Endothelial cell (in vitro differentiated cells): ENCODE measurements at regions not wholly inside any gene's neighbourhood (a gene's known extent, or its start where the extent isn't known, plus 50 kb on each side); places are given as distances from the start of the nearest gene placed in this dataset.

Experiments
- DNase-seq: peaks from one replicate; pipeline ENCODE4 v3.0.0; 2021; ENCODE audit warnings: low spot score
- H3K27ac Mint-ChIP-seq: one replicate; pipeline ENCODE4 v1.8.0; 2021; ENCODE audit warnings: mixed read lengths, inconsistent platforms; ENCODE audit not compliant: unreplicated experiment
- H3K27me3 Mint-ChIP-seq: one replicate; pipeline ENCODE4 v1.8.0; 2021; ENCODE audit warnings: mild to moderate bottlenecking, moderate library complexity, mixed read lengths, inconsistent platforms; ENCODE audit not compliant: unreplicated experiment
- H3K36me3 Mint-ChIP-seq: one replicate; pipeline ENCODE4 v1.8.0; 2021; ENCODE audit warnings: mild to moderate bottlenecking, low read depth, mixed read lengths, inconsistent platforms; ENCODE audit not compliant: unreplicated experiment
- H3K4me1 Mint-ChIP-seq: one replicate; pipeline ENCODE4 v1.8.0; 2021; ENCODE audit warnings: mild to moderate bottlenecking, mixed read lengths, inconsistent platforms; ENCODE audit not compliant: unreplicated experiment
- H3K4me3 Mint-ChIP-seq: one replicate; pipeline ENCODE4 v1.8.0; 2021; ENCODE audit warnings: mild to moderate bottlenecking, mixed read lengths, inconsistent platforms; ENCODE audit not compliant: unreplicated experiment
- H3K9me3 Mint-ChIP-seq: one replicate; pipeline ENCODE4 v1.8.0; 2021; ENCODE audit warnings: mixed read lengths, inconsistent platforms; ENCODE audit not compliant: unreplicated experiment
- TF ChIP-seq, protein P1 (sequence below): fragments of 200-600 bp; sonication (generic); IDR thresholded peaks from one replicate; pipeline ENCODE4 v1.5.0; 2021; ENCODE audit warnings: antibody characterized with exemption; ENCODE audit not compliant: unreplicated experiment

DNA sequence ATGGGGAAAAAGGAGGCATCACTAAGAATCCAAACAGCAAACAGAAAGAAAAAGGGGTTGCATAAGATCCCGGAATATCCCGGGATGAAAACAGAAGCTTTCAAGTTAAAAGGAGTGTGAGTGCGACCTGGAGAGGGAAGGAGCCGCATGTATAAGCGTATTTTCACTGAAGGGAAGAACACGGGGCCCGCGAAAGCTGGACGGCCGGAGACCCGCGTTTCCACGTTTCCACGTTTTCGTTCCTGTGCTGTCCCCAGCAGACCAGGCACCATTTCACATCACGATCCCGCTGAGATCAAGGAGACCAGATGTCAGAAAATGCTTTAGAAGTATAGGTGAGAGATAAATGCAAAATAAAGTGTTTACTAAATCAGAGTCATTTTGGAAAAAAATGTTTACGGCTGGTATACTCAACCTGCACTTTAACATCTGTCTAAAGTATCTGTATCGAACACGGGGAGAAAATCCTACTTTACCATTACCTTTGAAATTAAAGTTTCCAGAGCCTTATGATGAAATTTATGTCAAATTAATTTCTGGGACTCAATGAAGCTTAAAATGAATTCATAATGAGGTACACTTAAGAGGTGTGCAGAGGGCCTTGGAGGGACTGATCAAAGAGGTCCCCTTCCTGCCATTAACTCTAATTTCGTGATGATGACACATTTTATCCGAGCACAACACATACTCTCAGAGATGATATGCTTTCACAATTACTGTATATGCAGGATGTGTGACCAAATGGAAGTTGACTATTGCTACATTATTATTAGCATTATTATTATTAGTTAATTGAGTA lies 71.0 kb upstream of the SALL3 start:
- TF ChIP-seq, protein P1, sequence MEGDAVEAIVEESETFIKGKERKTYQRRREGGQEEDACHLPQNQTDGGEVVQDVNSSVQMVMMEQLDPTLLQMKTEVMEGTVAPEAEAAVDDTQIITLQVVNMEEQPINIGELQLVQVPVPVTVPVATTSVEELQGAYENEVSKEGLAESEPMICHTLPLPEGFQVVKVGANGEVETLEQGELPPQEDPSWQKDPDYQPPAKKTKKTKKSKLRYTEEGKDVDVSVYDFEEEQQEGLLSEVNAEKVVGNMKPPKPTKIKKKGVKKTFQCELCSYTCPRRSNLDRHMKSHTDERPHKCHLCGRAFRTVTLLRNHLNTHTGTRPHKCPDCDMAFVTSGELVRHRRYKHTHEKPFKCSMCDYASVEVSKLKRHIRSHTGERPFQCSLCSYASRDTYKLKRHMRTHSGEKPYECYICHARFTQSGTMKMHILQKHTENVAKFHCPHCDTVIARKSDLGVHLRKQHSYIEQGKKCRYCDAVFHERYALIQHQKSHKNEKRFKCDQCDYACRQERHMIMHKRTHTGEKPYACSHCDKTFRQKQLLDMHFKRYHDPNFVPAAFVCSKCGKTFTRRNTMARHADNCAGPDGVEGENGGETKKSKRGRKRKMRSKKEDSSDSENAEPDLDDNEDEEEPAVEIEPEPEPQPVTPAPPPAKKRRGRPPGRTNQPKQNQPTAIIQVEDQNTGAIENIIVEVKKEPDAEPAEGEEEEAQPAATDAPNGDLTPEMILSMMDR, result no peak
- Mint-ChIP-seq H3K4me1 (no peaks in the 10 kb centered on the region), H3K4me3 (no peak overlapping the region), H3K27ac (no peak overlapping the region), H3K9me3 (peaks cover 27% of the 10 kb centered on the region), H3K36me3 (peaks cover 8% of the 10 kb centered on the region), H3K27me3 (no peaks in the 10 kb centered on the region)
- DNase-seq, result no peak

DNA sequence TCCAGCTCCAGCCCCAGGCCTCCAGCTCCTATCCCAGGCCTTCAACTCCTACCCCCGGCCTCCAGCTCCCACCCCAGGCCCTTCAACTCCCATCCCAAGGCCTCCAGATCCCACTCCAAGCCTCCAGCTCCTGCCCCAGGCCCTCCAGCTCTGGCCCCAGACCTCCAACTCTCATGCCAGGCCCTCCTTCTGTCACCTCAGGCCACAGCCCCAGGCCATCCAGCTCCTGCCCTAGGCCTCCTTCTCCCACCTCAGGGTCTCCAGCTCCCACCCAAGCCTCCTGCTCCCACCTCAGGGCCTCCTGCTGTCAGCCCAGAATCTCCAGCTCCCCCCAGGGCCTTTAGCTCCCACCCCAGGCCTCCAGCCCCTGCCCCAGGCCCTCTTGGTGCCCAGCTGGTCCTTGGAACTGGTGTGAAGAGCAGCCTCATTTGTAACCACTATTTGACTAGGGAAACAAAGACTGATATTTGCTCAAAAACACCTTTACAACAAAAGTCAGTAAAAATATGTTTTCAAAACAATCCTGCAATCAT lies 67.8 kb upstream of the SALL3 start:
- Mint-ChIP-seq H3K27ac (no peak overlapping the region), H3K4me3 (no peak overlapping the region)
- DNase-seq, result no peak

GRCh38 chr18:78912336-78912735 lies 67.3 kb upstream of the SALL3 start:
- Mint-ChIP-seq H3K27ac (no peak overlapping the region), H3K36me3 (peaks cover 11% of the 10 kb centered on the region), H3K4me3 (no peak overlapping the region), H3K4me1 (no peaks in the 10 kb centered on the region), H3K27me3 (peaks cover 7% of the 10 kb centered on the region), H3K9me3 (peaks cover 14% of the 10 kb centered on the region)
- DNase-seq, result no peak
- TF ChIP-seq, protein P1, result no peak

More for the DNA sequence above, 67.8 kb upstream of the SALL3 start:
- TF ChIP-seq, protein P1, result no peak
- Mint-ChIP-seq H3K4me1 (no peaks in the 10 kb centered on the region), H3K9me3 (peaks cover 15% of the 10 kb centered on the region), H3K36me3 (peaks cover 11% of the 10 kb centered on the region), H3K27me3 (peaks cover 7% of the 10 kb centered on the region)

- no peak for DNase-seq
These were observed 66.8 kb upstream of the SALL3 start for GRCh38 chr18:78912844-78913243.

GRCh38 chr18:78913395-78913794 lies 66.2 kb upstream of the SALL3 start:
- Mint-ChIP-seq H3K9me3 (peaks cover 20% of the 10 kb centered on the region), H3K27ac (no peak overlapping the region), H3K27me3 (peaks cover 7% of the 10 kb centered on the region), H3K4me3 (no peak overlapping the region), H3K4me1 (no peaks in the 10 kb centered on the region), H3K36me3 (peaks cover 10% of the 10 kb centered on the region)
- no peak for DNase-seq
- TF ChIP-seq, protein P1, result no peak

More at GRCh38 chr18:78912844-78913243, 66.8 kb upstream of the SALL3 start:
- no peaks in the 10 kb centered on the region for H3K4me1 Mint-ChIP-seq
- peaks cover 17% of the 10 kb centered on the region for H3K9me3 Mint-ChIP-seq
- H3K36me3 Mint-ChIP-seq, result peaks cover 11% of the 10 kb centered on the region
- peaks cover 7% of the 10 kb centered on the region for H3K27me3 Mint-ChIP-seq
- TF ChIP-seq, protein P1, result no peak
- no peak overlapping the region for H3K27ac Mint-ChIP-seq
- no peak overlapping the region for H3K4me3 Mint-ChIP-seq
